GM23248 (cell line): ENCODE measurements at regions not wholly inside any gene's neighbourhood (a gene's known extent, or its start where the extent isn't known, plus 50 kb on each side); places are given as distances from the start of the nearest gene placed in this dataset.

ENCODE experiments used
- DNase-seq: peaks from one replicate; pipeline ENCODE4 v3.0.0-alpha.2; 2015
- H2AFZ ChIP-seq: fragments of 200-600 bp; sonication (generic); 2 replicates; pipeline ENCODE4 v1.6.1; 2016; ENCODE audit warnings: antibody characterized with exemption
- H3F3A ChIP-seq: fragments of 200-600 bp; sonication (generic); 2 replicates; pipeline ENCODE4 v1.6.1; 2016; ENCODE audit warnings: mild to moderate bottlenecking, antibody characterized with exemption, mixed run types; ENCODE audit not compliant: insufficient read depth
- H3K27ac ChIP-seq: fragments of 200-600 bp; sonication (generic); 2 replicates; pipeline ENCODE4 v1.5.1; 2016; ENCODE audit warnings: mild to moderate bottlenecking
- H3K27me3 ChIP-seq: fragments of 200-600 bp; sonication (generic); replicated peaks from 2 replicates; pipeline ENCODE4 v1.6.1; 2016; ENCODE audit warnings: mild to moderate bottlenecking; ENCODE audit not compliant: insufficient read depth
- H3K36me3 ChIP-seq: fragments of 200-600 bp; sonication (generic); 2 replicates; pipeline ENCODE4 v1.6.1; 2016; ENCODE audit warnings: low read depth, mild to moderate bottlenecking
- H3K4me1 ChIP-seq: fragments of 200-600 bp; sonication (generic); 2 replicates; pipeline ENCODE4 v1.6.1; 2016; ENCODE audit warnings: mild to moderate bottlenecking; ENCODE audit not compliant: insufficient read depth
- H3K4me2 ChIP-seq: fragments of 200-600 bp; sonication (generic); one replicate; pipeline ENCODE4 v1.6.1; 2016; ENCODE audit warnings: mild to moderate bottlenecking; ENCODE audit not compliant: unreplicated experiment
- H3K4me3 ChIP-seq: fragments of 200-600 bp; sonication (generic); 2 replicates; pipeline ENCODE4 v1.5.1; 2016; ENCODE audit warnings: mild to moderate bottlenecking
- H3K79me2 ChIP-seq: fragments of 200-600 bp; sonication (generic); 2 replicates; pipeline ENCODE4 v1.6.1; 2016; ENCODE audit warnings: mild to moderate bottlenecking; ENCODE audit not compliant: insufficient read depth
- H3K9ac ChIP-seq: fragments of 200-600 bp; sonication (generic); 2 replicates; pipeline ENCODE4 v1.6.1; 2016; ENCODE audit warnings: mild to moderate bottlenecking
- H3K9me2 ChIP-seq: fragments of 200-600 bp; sonication (generic); 2 replicates; pipeline ENCODE4 v1.6.1; 2016; ENCODE audit warnings: mixed run types, mild to moderate bottlenecking, moderate library complexity; ENCODE audit not compliant: insufficient read depth
- H3K9me3 ChIP-seq: fragments of 200-600 bp; sonication (generic); one replicate; pipeline ENCODE4 v1.6.1; 2017; ENCODE audit warnings: low read depth
- H4K20me1 ChIP-seq: fragments of 200-600 bp; sonication (generic); 2 replicates; pipeline ENCODE4 v1.6.0; 2016; ENCODE audit not compliant: insufficient read depth
- EZH2 ChIP-seq: fragments of 200-600 bp; sonication (generic); IDR thresholded peaks from 2 replicates; pipeline ENCODE4 v1.6.1; 2018; ENCODE audit warnings: antibody characterized with exemption, mild to moderate bottlenecking; ENCODE audit not compliant: insufficient read depth, poor library complexity, severe bottlenecking
- EZH2phosphoT487 ChIP-seq: fragments of 200-600 bp; sonication (generic); IDR thresholded peaks from 2 replicates; pipeline ENCODE4 v1.6.1; 2018; ENCODE audit warnings: antibody characterized with exemption, moderate library complexity, mild to moderate bottlenecking, low read depth; ENCODE audit not compliant: insufficient read depth
- WGBS, 2 experiments: methylation state at CpG; one replicate each; pipeline ENCODE4 v1.1.6; 2015 to 2017; ENCODE audit warnings: low lambda C conversion rate in 2 of 2, low coverage in 1 of 2; ENCODE audit errors: missing lambda C conversion rate in 2 of 2; 5-methylcytosine and 5-hydroxymethylcytosine counted together
- in situ Hi-C: fragments of 300-500 bp; cut with MboI; formaldehyde crosslinking; loops from 2 replicates; pipeline ENCODE4 v1.15.0; 2020

- in situ Hi-C loops, result no loop called here
Measured at GRCh38 chrX:95885074-95885473, 799.6 kb upstream of the DIAPH2 start.

GRCh38 chrX:95889279-95889678, 795.4 kb upstream of the DIAPH2 start:
- in situ Hi-C loops, result no loop called here
- Histone ChIP-seq H3K36me3 (no peaks in the 10 kb centered on the region), H3K9ac (no peak overlapping the region), H3F3A (no peaks in the 10 kb centered on the region), H3K4me1 (no peaks in the 10 kb centered on the region), H3K27me3 (no peaks in the 10 kb centered on the region), H3K4me2 (no peak overlapping the region), H4K20me1 (no peaks in the 10 kb centered on the region), H3K4me3 (no peak overlapping the region), H3K27ac (no peak overlapping the region), H3K79me2 (no peaks in the 10 kb centered on the region), H3K9me3 (no peaks in the 10 kb centered on the region), H2AFZ (no peak overlapping the region), H3K9me2 (no peaks in the 10 kb centered on the region)
- DNase-seq, result no peak
- TF ChIP-seq EZH2 (no peak), EZH2phosphoT487 (no peak)
- 0% methylated on average over 1 of the region's 1 CpG for WGBS, 2 experiments

More at GRCh38 chrX:95885074-95885473, 799.6 kb upstream of the DIAPH2 start:
- no peaks in the 10 kb centered on the region for H3F3A ChIP-seq
- no peak overlapping the region for H3K9ac ChIP-seq
- no peaks in the 10 kb centered on the region for H3K79me2 ChIP-seq
- H4K20me1 ChIP-seq, result no peaks in the 10 kb centered on the region
- WGBS, 2 experiments, result 0% methylated on average over 3 of the region's 3 CpGs
- H3K27me3 ChIP-seq, result no peaks in the 10 kb centered on the region
- no peak for DNase-seq
- TF ChIP-seq EZH2 (no peak), EZH2phosphoT487 (no peak)
- H3K27ac ChIP-seq, result no peak overlapping the region
- no peak overlapping the region for H3K4me2 ChIP-seq
- H3K4me1 ChIP-seq, result no peaks in the 10 kb centered on the region
- H3K9me2 ChIP-seq, result no peaks in the 10 kb centered on the region
- H2AFZ ChIP-seq, result no peak overlapping the region
- no peaks in the 10 kb centered on the region for H3K9me3 ChIP-seq
- H3K4me3 ChIP-seq, result no peak overlapping the region
- no peaks in the 10 kb centered on the region for H3K36me3 ChIP-seq

DNA sequence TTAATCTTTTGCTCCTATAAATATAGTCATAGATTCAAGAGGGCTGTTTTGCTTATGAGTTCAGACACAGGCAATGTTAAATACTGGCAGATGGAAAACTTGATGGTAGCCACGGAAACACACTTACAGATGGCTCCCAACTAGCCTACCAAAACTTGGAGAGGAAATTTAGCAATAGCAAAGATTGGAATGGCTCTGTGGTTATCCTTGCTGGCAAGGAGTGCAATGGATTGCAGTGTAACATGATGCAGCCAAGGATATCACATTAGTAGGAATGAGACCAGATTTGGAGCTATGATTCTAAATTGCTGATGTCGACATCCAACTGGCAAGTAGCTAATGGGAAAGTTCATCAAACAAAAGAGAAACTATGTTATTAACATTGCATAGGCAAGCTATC, 791.0 kb upstream of the DIAPH2 start:
- in situ Hi-C loops, result no loop called here
- Histone ChIP-seq H3K9me2 (no peaks in the 10 kb centered on the region), H3K4me3 (no peak overlapping the region), H3K27ac (no peak overlapping the region), H3K36me3 (no peaks in the 10 kb centered on the region), H3K27me3 (no peaks in the 10 kb centered on the region), H2AFZ (no peak overlapping the region), H3K4me2 (no peak overlapping the region), H3K79me2 (no peaks in the 10 kb centered on the region), H3K9me3 (no peaks in the 10 kb centered on the region), H3F3A (no peaks in the 10 kb centered on the region), H3K9ac (no peak overlapping the region), H4K20me1 (no peaks in the 10 kb centered on the region), H3K4me1 (no peaks in the 10 kb centered on the region)
- 0% methylated on average over 2 of the region's 2 CpGs for WGBS, 2 experiments
- no peak for TF ChIP-seq EZH2phosphoT487
- DNase-seq, result no peak

DNA sequence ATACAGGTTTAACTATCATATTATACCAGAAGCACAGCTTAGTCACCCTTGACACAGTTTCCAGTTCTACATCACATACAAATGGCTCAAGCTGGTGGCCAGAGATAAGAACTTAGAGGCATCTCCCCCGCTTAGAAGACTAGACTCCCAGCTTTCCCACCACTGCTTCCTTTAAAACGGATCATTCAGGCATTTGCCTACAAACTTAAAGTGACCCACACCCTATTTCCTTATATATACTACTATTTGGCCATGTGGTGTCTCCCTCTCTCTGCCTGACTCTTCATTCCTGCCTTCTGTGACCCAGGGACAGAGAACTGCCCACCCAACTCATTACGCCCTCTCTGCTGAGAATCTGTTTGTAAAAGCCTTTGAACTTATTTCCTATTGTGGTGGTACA, 781.2 kb upstream of the DIAPH2 start:
- H3F3A ChIP-seq, result no peaks in the 10 kb centered on the region
- no peak for DNase-seq
- H2AFZ ChIP-seq, result no peak overlapping the region
- in situ Hi-C loops, result no loop called here
- no peak overlapping the region for H3K27ac ChIP-seq
- no peaks in the 10 kb centered on the region for H3K27me3 ChIP-seq
- no peaks in the 10 kb centered on the region for H3K9me2 ChIP-seq
- H3K4me1 ChIP-seq, result no peaks in the 10 kb centered on the region
- H3K9ac ChIP-seq, result no peak overlapping the region
- H4K20me1 ChIP-seq, result no peaks in the 10 kb centered on the region
- no peak overlapping the region for H3K4me2 ChIP-seq
- TF ChIP-seq EZH2 (no peak), EZH2phosphoT487 (no peak)
- no peak overlapping the region for H3K4me3 ChIP-seq
- H3K36me3 ChIP-seq, result no peaks in the 10 kb centered on the region
- H3K79me2 ChIP-seq, result no peaks in the 10 kb centered on the region
- H3K9me3 ChIP-seq, result no peaks in the 10 kb centered on the region
- 26 to 28% methylated on average over 3 of the region's 3 CpGs for WGBS, 2 experiments

GRCh38 chrX:95903975-95904374, 780.7 kb upstream of the DIAPH2 start:
- Histone ChIP-seq H3F3A (no peaks in the 10 kb centered on the region), H3K27me3 (no peaks in the 10 kb centered on the region), H3K9me3 (no peaks in the 10 kb centered on the region), H2AFZ (no peak overlapping the region), H3K79me2 (no peaks in the 10 kb centered on the region), H3K9ac (no peak overlapping the region), H3K27ac (no peak overlapping the region), H3K4me3 (no peak overlapping the region), H3K4me1 (no peaks in the 10 kb centered on the region), H4K20me1 (no peaks in the 10 kb centered on the region), H3K9me2 (no peaks in the 10 kb centered on the region), H3K36me3 (no peaks in the 10 kb centered on the region), H3K4me2 (no peak overlapping the region)
- in situ Hi-C loops, result no loop called here
- no peak for DNase-seq
- no peak for TF ChIP-seq EZH2phosphoT487
- TF ChIP-seq EZH2, result no peak
- 7 to 13% methylated on average over 3 of the region's 3 CpGs for WGBS, 2 experiments
